Naive thymus-derived CD4-positive, alpha-beta T cell (primary cell): ENCODE measurements at regions not wholly inside any gene's neighbourhood (a gene's known extent, or its start where the extent isn't known, plus 50 kb on each side); places are given as distances from the start of the nearest gene placed in this dataset.
"Not testable (repeated sequence)": the region's sequence is repeated elsewhere in the genome, so short reads cannot be mapped to it uniquely, and the experiment has no call there.

Experiments
- ATAC-seq: fragments of 150-1000 bp; cut with Tn5 transposase; 2 replicates; pipeline ENCODE4 v1.10.0; 2021; ENCODE audit warnings: mild to moderate bottlenecking, moderate library complexity
- CTCF ChIA-PET: fragments of 350-600 bp; sonication (Branson Sonifier 250); formaldehyde crosslinking; loops from one replicate; lab custom pipeline; 2021; ENCODE audit warnings: antibody characterized with exemption; lab: Charles Lee
- POLR2A ChIA-PET: fragments of 350-600 bp; sonication (Branson Sonifier 250); formaldehyde crosslinking; loops from one replicate; lab custom pipeline; 2021; ENCODE audit warnings: antibody characterized with exemption, inconsistent platforms; lab: Charles Lee
- DNase-seq, 9 donors: peaks; one replicate each; pipeline versions ENCODE4 v3.0.0 to v3.0.0-alpha.2; 2020 to 2022; ENCODE audit warnings: mixed read lengths in 1 of 9
- H3K27ac ChIP-seq: one replicate; pipeline ENCODE4 v1.7.0; 2013; ENCODE audit warnings: mild to moderate bottlenecking, low read depth, low read length, moderate library complexity
- H3K27me3 ChIP-seq, 2 donors: one replicate each; pipeline ENCODE4 v1.7.0; 2013; ENCODE audit warnings: low read length in 2 of 2, mild to moderate bottlenecking in 2 of 2, moderate library complexity in 2 of 2; ENCODE audit not compliant: control insufficient read depth in 2 of 2, insufficient read depth in 2 of 2
- H3K36me3 ChIP-seq, 3 experiments: 1 replicate in 2 of 3; 2 replicates in 1 of 3; pipeline ENCODE4 v1.7.0; 2013; ENCODE audit warnings: low read length in 3 of 3, mild to moderate bottlenecking in 3 of 3, moderate library complexity in 1 of 3; ENCODE audit not compliant: insufficient read depth in 3 of 3, control insufficient read depth in 2 of 3
- H3K4me1 ChIP-seq, 2 donors: one replicate each; pipeline ENCODE4 v1.7.0; 2013; ENCODE audit warnings: low read length in 2 of 2, mild to moderate bottlenecking in 2 of 2, moderate library complexity in 1 of 2; ENCODE audit not compliant: control insufficient read depth in 2 of 2, insufficient read depth in 2 of 2
- H3K4me3 ChIP-seq: 2 replicates; pipeline ENCODE4 v1.7.0; 2013; ENCODE audit warnings: mild to moderate bottlenecking, low read length
- H3K9me3 ChIP-seq, 3 experiments: 1 replicate in 2 of 3; 2 replicates in 1 of 3; pipeline ENCODE4 v1.7.0; 2013; ENCODE audit warnings: low read length in 3 of 3; ENCODE audit not compliant: control insufficient read depth in 2 of 3
- H3K27ac Mint-ChIP-seq, 9 donors: one replicate each; pipeline ENCODE4 v1.8.0; 2020 to 2022; ENCODE audit warnings: mixed read lengths in 9 of 9, mild to moderate bottlenecking in 8 of 9, moderate library complexity in 5 of 9, inconsistent platforms in 2 of 9
- H3K27me3 Mint-ChIP-seq, 5 donors: one replicate each; pipeline ENCODE4 v1.8.0; 2021 to 2022; ENCODE audit warnings: mixed read lengths in 5 of 5, mild to moderate bottlenecking in 1 of 5
- H3K36me3 Mint-ChIP-seq, 5 donors: one replicate each; pipeline ENCODE4 v1.8.0; 2020 to 2022; ENCODE audit warnings: mixed read lengths in 5 of 5, mild to moderate bottlenecking in 3 of 5, inconsistent platforms in 1 of 5
- H3K4me1 Mint-ChIP-seq, 7 donors: one replicate each; pipeline ENCODE4 v1.8.0; 2020 to 2022; ENCODE audit warnings: mixed read lengths in 7 of 7, mild to moderate bottlenecking in 3 of 7, inconsistent platforms in 1 of 7
- H3K4me3 Mint-ChIP-seq, 10 donors: one replicate each; pipeline ENCODE4 v1.8.0; 2020 to 2022; ENCODE audit warnings: mild to moderate bottlenecking in 10 of 10, mixed read lengths in 10 of 10, moderate library complexity in 6 of 10, inconsistent platforms in 2 of 10
- H3K9me3 Mint-ChIP-seq, 11 donors: one replicate each; pipeline ENCODE4 v1.8.0; 2020 to 2022; ENCODE audit warnings: mixed read lengths in 11 of 11, mild to moderate bottlenecking in 4 of 11, inconsistent platforms in 1 of 11, moderate library complexity in 1 of 11
- intact Hi-C, 2 donors: fragments of 100-400 bp; cut with micrococcal nuclease; formaldehyde crosslinking; loops; one replicate each; pipeline ENCODE4 v1.15.1; 2023

DNA sequence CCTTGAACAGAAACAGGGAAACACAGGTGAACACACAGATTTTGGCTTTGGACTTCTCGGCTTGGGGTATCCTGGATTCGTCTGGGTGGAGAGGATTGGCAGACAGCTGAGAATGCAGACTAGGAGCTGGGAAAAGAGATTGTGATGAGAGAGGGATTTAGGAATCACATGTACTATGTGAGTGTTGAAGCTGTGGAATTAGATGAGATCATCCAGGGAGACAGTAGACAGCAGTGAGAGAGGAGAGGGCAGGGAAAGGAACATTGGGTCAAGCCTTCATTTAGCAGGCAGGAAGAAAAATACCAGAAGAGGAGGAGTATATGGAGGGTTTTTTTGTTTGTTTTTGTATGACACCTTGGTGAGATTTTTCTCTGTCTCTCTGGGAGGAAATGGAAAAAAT is 262.1 kb upstream of the TBL1XR1 start:
- H3K27me3 Mint-ChIP-seq: no peaks in the 10 kb centered on the region

DNA sequence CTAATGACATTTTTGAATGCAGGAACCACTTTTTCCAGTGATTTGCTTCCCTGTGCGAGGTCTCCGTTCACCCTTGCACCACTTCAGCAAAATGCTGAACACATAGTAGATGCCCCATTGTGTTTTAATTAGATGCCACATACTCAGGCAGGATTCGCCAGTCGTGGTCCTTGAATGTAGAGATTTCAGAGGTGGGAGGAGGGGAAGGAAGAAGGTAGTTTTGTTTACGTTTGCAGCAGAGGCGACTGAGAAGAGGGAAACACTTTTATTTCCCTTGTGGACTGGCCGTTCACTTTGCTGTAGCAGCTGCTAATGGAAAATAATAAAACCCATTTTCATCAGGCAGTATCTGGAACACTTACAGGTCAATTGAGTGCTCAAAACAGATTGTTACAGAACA is 262.8 kb upstream of the TBL1XR1 start:
- DNase-seq: no peak
- ChIA-PET CTCF (no interaction called here), POLR2A (no interaction called here)
- no peak for ATAC-seq
- Mint-ChIP-seq H3K4me3 (no peak overlapping the region), H3K36me3 (no peaks in the 10 kb centered on the region), H3K4me1 (no peaks in the 10 kb centered on the region), H3K9me3 (peaks cover 0 to 3% (median 0%) of the 10 kb centered on the region in 11 donors), H3K27me3 (no peaks in the 10 kb centered on the region), H3K27ac (no peak overlapping the region)
- H3K4me3 ChIP-seq: no peak overlapping the region
- intact Hi-C loops: no loop called here
- peaks cover 0 to 7% (median 0%) of the 10 kb centered on the region in 3 experiments for H3K9me3 ChIP-seq
- H3K27ac ChIP-seq: no peak overlapping the region
- no peaks in the 10 kb centered on the region for H3K36me3 ChIP-seq
- H3K4me1 ChIP-seq: peaks cover 0 to 3% of the 10 kb centered on the region in 2 donors
- H3K27me3 ChIP-seq: no peaks in the 10 kb centered on the region

More for the DNA sequence above, 262.1 kb upstream of the TBL1XR1 start:
- H3K9me3 ChIP-seq: peaks cover 0 to 7% (median 0%) of the 10 kb centered on the region in 3 experiments
- no peak overlapping the region for H3K27ac ChIP-seq
- peaks cover 0 to 3% of the 10 kb centered on the region in 2 donors for H3K4me1 ChIP-seq
- no peak overlapping the region for H3K4me3 Mint-ChIP-seq
- POLR2A ChIA-PET: no interaction called here
- H3K36me3 ChIP-seq: no peaks in the 10 kb centered on the region
- H3K4me3 ChIP-seq: no peak overlapping the region
- CTCF ChIA-PET: no interaction called here
- H3K27me3 ChIP-seq: no peaks in the 10 kb centered on the region
- H3K27ac Mint-ChIP-seq: no peak overlapping the region
- no peaks in the 10 kb centered on the region for H3K4me1 Mint-ChIP-seq
- H3K9me3 Mint-ChIP-seq: peaks cover 0 to 3% (median 0%) of the 10 kb centered on the region in 11 donors
- DNase-seq (no peak), ATAC-seq (no peak)
- no peaks in the 10 kb centered on the region for H3K36me3 Mint-ChIP-seq
- intact Hi-C loops: no loop called here

DNA sequence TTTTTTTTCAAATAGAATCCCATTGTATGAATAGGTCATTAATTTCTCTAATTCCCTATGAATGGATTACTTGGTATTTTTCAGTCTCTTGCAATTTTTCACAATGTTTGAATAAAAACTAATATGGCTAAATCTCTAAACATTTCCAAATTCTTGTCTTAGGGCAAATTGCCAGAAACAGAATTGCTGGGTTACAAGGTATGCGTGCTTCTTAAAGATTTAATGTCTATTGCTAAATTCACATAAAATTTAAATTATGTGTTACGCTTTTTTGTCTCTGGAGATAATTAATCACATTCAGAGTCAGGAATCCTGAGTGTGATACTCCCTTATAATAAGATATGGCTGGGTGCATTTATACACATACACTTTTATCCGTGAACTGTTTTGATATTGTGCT is 264.5 kb upstream of the TBL1XR1 start:
- Mint-ChIP-seq H3K4me3 (no peak overlapping the region), H3K27ac (no peak overlapping the region), H3K36me3 (no peaks in the 10 kb centered on the region), H3K27me3 (no peaks in the 10 kb centered on the region), H3K9me3 (peaks cover 0 to 2% (median 0%) of the 10 kb centered on the region in 11 donors), H3K4me1 (no peaks in the 10 kb centered on the region)
- Histone ChIP-seq H3K27ac (no peak overlapping the region), H3K27me3 (no peaks in the 10 kb centered on the region), H3K4me1 (no peaks in the 10 kb centered on the region), H3K36me3 (no peaks in the 10 kb centered on the region), H3K9me3 (peaks cover 0 to 7% (median 0%) of the 10 kb centered on the region in 3 experiments), H3K4me3 (no peak overlapping the region)
- ChIA-PET CTCF (no interaction called here), POLR2A (no interaction called here)
- ATAC-seq: no peak
- no peak for DNase-seq
- intact Hi-C loops: no loop called here

- H3K36me3 ChIP-seq, ATAC-seq, H3K27ac ChIP-seq, H3K27me3 ChIP-seq, H3K9me3 ChIP-seq, H3K4me1 ChIP-seq, H3K4me3 Mint-ChIP-seq, H3K27ac Mint-ChIP-seq, H3K9me3 Mint-ChIP-seq, CTCF ChIA-PET, H3K27me3 Mint-ChIP-seq, H3K4me1 Mint-ChIP-seq, POLR2A ChIA-PET, H3K36me3 Mint-ChIP-seq, H3K4me3 ChIP-seq, intact Hi-C loops, DNase-seq: not testable (repeated sequence)
Measured at GRCh38 chr3:177463341-177463740, 266.1 kb upstream of the TBL1XR1 start.

- Mint-ChIP-seq H3K9me3 (peaks cover 0 to 3% (median 0%) of the 10 kb centered on the region in 11 donors), H3K27me3 (no peaks in the 10 kb centered on the region), H3K36me3 (peaks cover 0 to under 1% (median 0%) of the 10 kb centered on the region in 5 donors), H3K27ac (no peak overlapping the region), H3K4me3 (no peak overlapping the region), H3K4me1 (no peaks in the 10 kb centered on the region)
- no peak overlapping the region for H3K4me3 ChIP-seq
- H3K9me3 ChIP-seq: no peaks in the 10 kb centered on the region
- DNase-seq: no peak
- H3K27me3 ChIP-seq: no peaks in the 10 kb centered on the region
- intact Hi-C loops: no loop called here
- CTCF ChIA-PET: no interaction called here
- no peak overlapping the region for H3K27ac ChIP-seq
- H3K36me3 ChIP-seq: no peaks in the 10 kb centered on the region
- H3K4me1 ChIP-seq: no peaks in the 10 kb centered on the region
- no peak for ATAC-seq
- POLR2A ChIA-PET: no interaction called here
Measured at GRCh38 chr3:177463863-177464262, 266.6 kb upstream of the TBL1XR1 start.

DNA sequence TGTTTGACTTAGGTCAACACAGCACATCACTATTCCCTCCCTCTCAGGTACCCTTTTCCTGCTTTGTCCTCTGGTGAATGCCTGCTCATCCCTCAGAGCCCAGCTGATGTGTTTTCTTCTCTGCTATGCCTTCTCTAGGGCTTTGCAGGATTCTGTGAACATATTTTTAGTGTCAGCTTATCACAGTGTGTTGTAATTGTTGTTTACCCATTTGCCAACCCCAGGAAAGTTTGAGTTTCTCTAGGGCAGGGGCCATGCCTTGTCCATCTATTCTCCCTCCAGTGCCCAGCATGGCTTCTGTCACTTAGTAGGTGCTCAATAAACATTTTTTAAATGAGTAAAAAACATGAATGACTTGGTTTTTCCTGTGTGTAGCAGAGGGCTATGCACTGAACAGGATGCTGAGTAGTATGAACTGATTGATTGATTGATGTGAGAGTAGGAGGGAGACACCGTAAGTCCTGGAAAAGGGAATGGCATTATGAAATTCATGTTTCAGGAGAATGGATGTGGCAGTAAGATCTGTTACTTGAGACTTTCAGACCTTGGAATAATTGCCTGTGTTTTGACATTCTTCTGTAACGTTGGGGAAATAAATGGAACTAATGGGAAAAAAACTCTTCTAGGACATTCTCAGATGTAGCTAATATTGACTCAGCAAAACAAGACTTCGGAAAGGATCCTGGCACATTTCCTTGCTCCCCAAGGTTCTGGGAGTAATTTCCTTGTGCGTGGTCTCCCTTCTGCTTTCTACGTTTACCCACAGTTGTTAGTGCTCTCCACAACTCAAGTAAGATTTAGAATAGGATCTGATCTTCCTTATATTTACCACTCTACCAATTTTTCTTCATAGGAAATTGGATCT is 267.3 kb upstream of the TBL1XR1 start:
- Mint-ChIP-seq H3K27me3 (no peaks in the 10 kb centered on the region), H3K36me3 (peaks cover 0 to 2% (median 0%) of the 10 kb centered on the region in 5 donors), H3K27ac (no peak overlapping the region), H3K9me3 (peaks cover 0 to 5% (median 0%) of the 10 kb centered on the region in 11 donors), H3K4me3 (no peak overlapping the region), H3K4me1 (peaks cover 0 to 1% (median 0%) of the 10 kb centered on the region in 7 donors)
- CTCF ChIA-PET: no interaction called here
- POLR2A ChIA-PET: no interaction called here
- Histone ChIP-seq H3K27me3 (no peaks in the 10 kb centered on the region), H3K4me3 (no peak overlapping the region), H3K9me3 (no peaks in the 10 kb centered on the region), H3K36me3 (no peaks in the 10 kb centered on the region), H3K4me1 (no peaks in the 10 kb centered on the region), H3K27ac (no peak overlapping the region)
- DNase-seq (no peak), ATAC-seq (no peak)
- intact Hi-C loops: no loop called here

DNA sequence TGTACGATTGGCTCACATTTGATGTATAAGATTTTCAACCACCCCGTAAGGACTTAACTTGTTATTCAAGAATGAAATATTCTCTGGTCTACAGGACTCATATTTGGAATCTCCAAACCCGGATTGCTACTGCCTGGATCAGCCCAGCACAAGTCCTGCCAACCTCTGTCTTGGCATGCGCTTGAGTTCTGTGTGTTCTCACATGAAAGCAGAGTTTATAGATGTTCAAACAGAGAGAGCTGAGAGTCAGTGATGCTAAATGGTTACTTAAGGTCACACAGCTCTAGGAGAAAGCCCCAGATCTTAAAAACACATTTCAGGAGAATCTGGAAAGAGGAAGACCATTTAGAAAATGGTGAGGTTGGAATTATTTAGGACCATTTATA is 268.0 kb upstream of the TBL1XR1 start:
- H3K36me3 Mint-ChIP-seq: peaks cover 0 to 2% (median 0%) of the 10 kb centered on the region in 5 donors
- H3K4me1 Mint-ChIP-seq: peaks cover 0 to 3% (median 0%) of the 10 kb centered on the region in 7 donors
- ChIA-PET CTCF (no interaction called here), POLR2A (no interaction called here)
- H3K4me1 ChIP-seq: no peaks in the 10 kb centered on the region
- no peaks in the 10 kb centered on the region for H3K27me3 Mint-ChIP-seq
- ATAC-seq: no peak
- H3K9me3 Mint-ChIP-seq: peaks cover 0 to 5% (median 0%) of the 10 kb centered on the region in 11 donors
- no peak overlapping the region for H3K27ac ChIP-seq
- no peak overlapping the region for H3K4me3 Mint-ChIP-seq
- no peaks in the 10 kb centered on the region for H3K9me3 ChIP-seq
- no peak for DNase-seq
- no peak overlapping the region for H3K4me3 ChIP-seq
- H3K27ac Mint-ChIP-seq: no peak overlapping the region
- intact Hi-C loops: no loop called here
- H3K27me3 ChIP-seq: no peaks in the 10 kb centered on the region
- no peaks in the 10 kb centered on the region for H3K36me3 ChIP-seq
